Kidney capillary endothelial cell (primary cell): ENCODE measurements at regions not wholly inside any gene's neighbourhood (a gene's known extent, or its start where the extent isn't known, plus 50 kb on each side); places are given as distances from the start of the nearest gene placed in this dataset.

ENCODE experiments used
- DNase-seq: peaks from one replicate; pipeline ENCODE4 v3.0.0-alpha.2; 2018; ENCODE audit warnings: low spot score

- no peak for DNase-seq
Measured at GRCh38 chr1:239603530-239603929, 217.2 kb downstream of the CHRM3 start.

GRCh38 chr1:239606850-239607400 lies 220.6 kb downstream of the CHRM3 start:
- DNase-seq = no peak

GRCh38 chr1:239608469-239608868 lies 222.1 kb downstream of the CHRM3 start:
- DNase-seq = no peak

GRCh38 chr1:239612379-239612778 lies 226.0 kb downstream of the CHRM3 start:
- no peak for DNase-seq

- DNase-seq = no peak
Measured at GRCh38 chr1:239616673-239617072, 230.3 kb downstream of the CHRM3 start.

- DNase-seq = no peak
Measured at GRCh38 chr1:239617259-239617658, 230.9 kb downstream of the CHRM3 start.

- DNase-seq = no peak
Measured at GRCh38 chr1:239617731-239618130, 231.4 kb downstream of the CHRM3 start.

GRCh38 chr1:239619190-239619589 lies 232.8 kb downstream of the CHRM3 start:
- no peak for DNase-seq

- DNase-seq = no peak
Measured at GRCh38 chr1:239630767-239631166, 244.4 kb downstream of the CHRM3 start.

- DNase-seq = no peak
Measured at GRCh38 chr1:239633432-239633831, 247.1 kb downstream of the CHRM3 start.

- no peak for DNase-seq
Measured at GRCh38 chr1:239635276-239635675, 248.9 kb downstream of the CHRM3 start.

- DNase-seq = no peak
Measured at GRCh38 chr1:239636347-239636746, 250.0 kb downstream of the CHRM3 start.

GRCh38 chr1:239644604-239645003 lies 258.2 kb downstream of the CHRM3 start:
- DNase-seq = no peak

GRCh38 chr1:239647045-239647444 lies 260.7 kb downstream of the CHRM3 start:
- no peak for DNase-seq

GRCh38 chr1:239647964-239648632 lies 261.7 kb downstream of the CHRM3 start:
- DNase-seq = no peak

- peak; percentile 89 for DNase-seq
Measured at GRCh38 chr1:239655023-239655422, 268.7 kb downstream of the CHRM3 start.

- no peak for DNase-seq
Measured at GRCh38 chr1:239657291-239657690, 270.9 kb downstream of the CHRM3 start.

GRCh38 chr1:239662950-239663349 lies 276.6 kb downstream of the CHRM3 start:
- no peak for DNase-seq

- no peak for DNase-seq
Measured at GRCh38 chr1:239672256-239672655, 285.9 kb downstream of the CHRM3 start.

GRCh38 chr1:239675735-239676134 lies 289.4 kb downstream of the CHRM3 start:
- no peak for DNase-seq

- DNase-seq = no peak
Measured at GRCh38 chr1:239676522-239677273, 290.3 kb downstream of the CHRM3 start.

- DNase-seq = no peak
Measured at GRCh38 chr1:239677362-239677761, 291.0 kb downstream of the CHRM3 start.

- no peak for DNase-seq
Measured at GRCh38 chr1:239678181-239678580, 291.8 kb downstream of the CHRM3 start.
